OCI-LY7 (cell line): ENCODE measurements at regions not wholly inside any gene's neighbourhood (a gene's known extent, or its start where the extent isn't known, plus 50 kb on each side); places are given as distances from the start of the nearest gene placed in this dataset.

ENCODE experiments used
- CTCF ChIP-seq: fragments of 200-600 bp; sonication (generic); conservative IDR thresholded peaks from 2 replicates; pipeline ENCODE4 v1.5.1; 2014; ENCODE audit warnings: mild to moderate bottlenecking, antibody characterized with exemption, low read length, moderate library complexity, mixed read lengths
- EZH2phosphoT487 ChIP-seq: fragments of 200-600 bp; sonication (generic); IDR thresholded peaks from 2 replicates; pipeline ENCODE4 v1.6.1; 2018; ENCODE audit warnings: low read depth, borderline replicate concordance, mild to moderate bottlenecking, mixed run types, antibody characterized with exemption, low read length, moderate library complexity, mixed read lengths

- TF ChIP-seq CTCF (no peak), EZH2phosphoT487 (no peak)
Observed at GRCh38 chr14:22476005-22476751, 112.8 kb downstream of the DAD1 start.
